Activated B cell treated with CpG ODN at 0.5 μM for 24 hours (primary cell): ENCODE measurements at regions not wholly inside any gene's neighbourhood (a gene's known extent, or its start where the extent isn't known, plus 50 kb on each side); places are given as distances from the start of the nearest gene placed in this dataset.
A peak's percentile ranks its signal among the peaks of the same experiment; 100 is the strongest.

ENCODE experiments used
- ATAC-seq: fragments of 200-7000 bp; cut with Tn5 transposase; one replicate; pipeline ENCODE4 v1.10.0; 2021; ENCODE audit warnings: low read depth, mild to moderate bottlenecking, moderate library complexity
- CTCF ChIA-PET: fragments of 350-600 bp; sonication (Branson Sonifier 250); formaldehyde crosslinking; loops from one replicate; lab custom pipeline; 2021; ENCODE audit warnings: antibody characterized with exemption; lab: Charles Lee
- POLR2A ChIA-PET: fragments of 350-600 bp; sonication (Branson Sonifier 250); formaldehyde crosslinking; loops from one replicate; lab custom pipeline; 2021; ENCODE audit warnings: antibody characterized with exemption; lab: Charles Lee
- DNase-seq: peaks from one replicate; pipeline ENCODE4 v3.0.0; 2022
- H3K27ac Mint-ChIP-seq: one replicate; pipeline ENCODE4 v1.8.0; 2020; ENCODE audit warnings: mixed read lengths
- H3K27me3 Mint-ChIP-seq: one replicate; pipeline ENCODE4 v1.8.0; 2021; ENCODE audit warnings: mixed read lengths
- H3K36me3 Mint-ChIP-seq: one replicate; pipeline ENCODE4 v1.8.0; 2021; ENCODE audit warnings: low read depth, mixed read lengths
- H3K4me1 Mint-ChIP-seq: one replicate; pipeline ENCODE4 v1.8.0; 2021; ENCODE audit warnings: mixed read lengths
- H3K4me3 Mint-ChIP-seq: one replicate; pipeline ENCODE4 v1.8.0; 2020; ENCODE audit warnings: mild to moderate bottlenecking, mixed read lengths
- H3K9me3 Mint-ChIP-seq: one replicate; pipeline ENCODE4 v1.8.0; 2020; ENCODE audit warnings: mixed read lengths
- CTCF ChIP-seq: fragments of 200-600 bp; IDR thresholded peaks from one replicate; pipeline ENCODE4 v1.8.0; 2022; ENCODE audit warnings: antibody characterized with exemption, mild to moderate bottlenecking
- intact Hi-C: fragments of 100-400 bp; cut with micrococcal nuclease; formaldehyde crosslinking; loops from one replicate; pipeline ENCODE4 v1.15.1; 2024

DNA sequence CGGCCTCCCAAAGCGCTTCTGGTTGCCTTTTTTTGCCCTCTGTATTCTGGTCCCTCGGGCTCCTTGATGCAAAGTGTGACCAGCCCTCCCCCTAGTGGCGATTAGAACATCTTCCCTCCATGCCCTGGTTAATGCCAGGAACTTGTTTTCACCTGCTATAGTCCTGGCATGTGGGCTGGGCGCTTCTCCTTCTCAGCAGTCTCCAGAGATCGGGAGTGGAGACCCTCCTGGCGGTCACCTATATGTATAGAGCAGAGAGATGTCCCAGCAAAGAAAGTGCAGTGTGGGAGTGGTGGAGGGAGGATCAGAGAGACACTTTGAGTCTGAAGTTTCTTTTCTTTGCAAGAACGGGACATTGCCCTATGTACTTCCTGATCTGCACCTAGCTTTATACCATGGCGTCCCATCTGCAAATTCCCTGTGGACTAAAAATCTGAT is 264.1 kb downstream of the OTUD1 start:
- DNase-seq (no peak), ATAC-seq (peak; percentile 52)
- peaks cover 2% of the 10 kb centered on the region for H3K4me1 Mint-ChIP-seq
- no peaks in the 10 kb centered on the region for H3K36me3 Mint-ChIP-seq
- ChIA-PET CTCF (interaction anchor here (1.1 to 3.2 kb wide), 3 partner anchors 10 to 545 kb away, joined by 3 to 10 read pairs (median 9); no protein-coding TSS in a partner anchor), POLR2A (no interaction called here)
- no peak overlapping the region for H3K4me3 Mint-ChIP-seq
- TF ChIP-seq CTCF: peak; percentile 28
- H3K9me3 Mint-ChIP-seq: no peaks in the 10 kb centered on the region
- intact Hi-C loops: loop anchor here (1.0 to 2.0 kb wide), 2 partner anchors 178 to 389 kb away; no protein-coding TSS in a partner anchor
- peaks cover 13% of the 10 kb centered on the region for H3K27me3 Mint-ChIP-seq
- no peak overlapping the region for H3K27ac Mint-ChIP-seq

- ChIA-PET POLR2A (no interaction called here), CTCF (no interaction called here)
- DNase-seq (no peak), ATAC-seq (no peak)
- H3K36me3 Mint-ChIP-seq: no peaks in the 10 kb centered on the region
- H3K4me3 Mint-ChIP-seq: no peak overlapping the region
- H3K9me3 Mint-ChIP-seq: no peaks in the 10 kb centered on the region
- H3K4me1 Mint-ChIP-seq: no peaks in the 10 kb centered on the region
- TF ChIP-seq CTCF: no peak
- H3K27me3 Mint-ChIP-seq: peaks cover 2% of the 10 kb centered on the region
- H3K27ac Mint-ChIP-seq: no peak overlapping the region
- intact Hi-C loops: no loop called here
Measured at GRCh38 chr10:23715363-23715762, 276.5 kb downstream of the OTUD1 start.

DNA sequence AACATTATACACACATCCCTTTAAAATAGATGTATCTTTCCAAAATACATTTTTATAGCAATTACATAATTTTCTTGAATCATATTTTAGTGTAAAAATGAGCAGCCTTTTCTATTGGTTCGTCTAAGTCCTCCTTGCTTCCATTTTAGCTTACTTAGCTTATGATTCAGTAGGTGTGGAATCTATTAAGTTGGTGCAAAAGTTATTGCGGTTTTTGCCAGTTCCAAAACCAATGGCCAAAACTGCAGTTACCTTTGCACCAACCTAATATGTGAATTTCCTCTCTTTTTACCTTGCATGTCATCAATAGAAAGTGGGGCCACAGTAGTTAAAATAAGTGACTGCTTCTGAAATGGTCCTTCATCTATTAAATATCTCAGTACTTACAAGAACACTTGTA is 279.0 kb downstream of the OTUD1 start:
- intact Hi-C loops: no loop called here
- TF ChIP-seq CTCF: no peak
- ATAC-seq: no peak
- H3K4me1 Mint-ChIP-seq: no peaks in the 10 kb centered on the region
- peaks cover 2% of the 10 kb centered on the region for H3K27me3 Mint-ChIP-seq
- no peaks in the 10 kb centered on the region for H3K9me3 Mint-ChIP-seq
- no peaks in the 10 kb centered on the region for H3K36me3 Mint-ChIP-seq
- POLR2A ChIA-PET: no interaction called here
- H3K27ac Mint-ChIP-seq: no peak overlapping the region
- no peak overlapping the region for H3K4me3 Mint-ChIP-seq
- CTCF ChIA-PET: no interaction called here
- no peak for DNase-seq

DNA sequence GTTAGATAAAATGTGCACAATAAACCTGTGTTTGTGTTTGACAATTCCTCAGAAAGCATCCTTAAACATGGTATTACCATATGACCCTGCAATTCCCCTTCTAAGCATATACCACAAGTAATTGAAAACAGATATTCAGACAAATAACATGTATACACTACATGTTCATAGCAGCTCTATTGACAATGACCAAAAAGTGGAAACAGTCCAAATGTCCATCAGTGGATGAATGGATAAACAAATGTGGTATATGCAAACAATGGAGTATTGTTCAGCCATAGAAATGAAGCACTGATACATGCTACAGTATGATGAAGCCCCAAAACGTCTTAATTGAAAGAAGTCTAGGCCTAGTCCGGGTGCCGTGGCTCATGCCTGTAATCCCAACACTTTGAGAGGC is 280.1 kb downstream of the OTUD1 start:
- Mint-ChIP-seq H3K4me3 (no peak overlapping the region), H3K27me3 (no peaks in the 10 kb centered on the region), H3K36me3 (no peaks in the 10 kb centered on the region), H3K9me3 (no peaks in the 10 kb centered on the region), H3K27ac (no peak overlapping the region), H3K4me1 (no peaks in the 10 kb centered on the region)
- POLR2A ChIA-PET: no interaction called here
- CTCF ChIA-PET: no interaction called here
- ATAC-seq (no peak), DNase-seq (no peak)
- intact Hi-C loops: no loop called here
- no peak for TF ChIP-seq CTCF

DNA sequence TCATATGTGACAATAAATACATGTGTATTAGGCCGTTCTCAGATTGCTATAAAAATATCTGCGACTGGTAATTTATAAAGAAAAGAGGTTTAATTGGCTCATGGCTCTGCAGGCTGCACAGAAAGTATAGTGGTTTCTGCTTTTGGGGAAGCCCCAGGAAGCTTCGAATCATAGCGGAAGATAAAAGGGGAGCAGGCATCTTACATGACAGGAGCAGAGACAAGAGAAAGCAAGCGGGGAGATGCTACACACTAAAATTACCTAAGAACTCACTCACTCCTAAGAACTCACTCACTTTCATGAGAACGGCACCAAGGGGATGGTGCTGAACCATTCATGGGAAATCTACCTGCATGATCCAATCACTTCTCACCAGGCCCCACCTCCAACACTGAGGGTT is 284.9 kb downstream of the OTUD1 start:
- H3K4me1 Mint-ChIP-seq: no peaks in the 10 kb centered on the region
- H3K27me3 Mint-ChIP-seq: no peaks in the 10 kb centered on the region
- intact Hi-C loops: no loop called here
- POLR2A ChIA-PET: no interaction called here
- H3K9me3 Mint-ChIP-seq: no peaks in the 10 kb centered on the region
- CTCF ChIA-PET: no interaction called here
- DNase-seq: no peak
- H3K4me3 Mint-ChIP-seq: no peak overlapping the region
- H3K27ac Mint-ChIP-seq: no peak overlapping the region
- no peaks in the 10 kb centered on the region for H3K36me3 Mint-ChIP-seq
- TF ChIP-seq CTCF: no peak
- no peak for ATAC-seq
